GM12892 (cell line): ENCODE measurements at regions not wholly inside any gene's neighbourhood (a gene's known extent, or its start where the extent isn't known, plus 50 kb on each side); places are given as distances from the start of the nearest gene placed in this dataset.

Experiments
- POLR2A ChIP-seq: IDR thresholded peaks from 2 replicates; pipeline ENCODE4 v1.6.1; 2011; ENCODE audit warnings: low read depth, low read length, control low read depth
- POLR2AphosphoS5 ChIP-seq: IDR thresholded peaks from 2 replicates; pipeline ENCODE4 v1.6.1; 2011; ENCODE audit warnings: low read depth, low read length, control low read depth
- TAF1 ChIP-seq: IDR thresholded peaks from 2 replicates; pipeline ENCODE4 v1.6.1; 2011; ENCODE audit warnings: low read depth, mild to moderate bottlenecking, control low read depth, low read length, borderline replicate concordance

- TF ChIP-seq TAF1: no peak
- TF ChIP-seq POLR2AphosphoS5: no peak
- no peak for TF ChIP-seq POLR2A
Observed at GRCh38 chr9:31142456-31142855, 1242.0 kb upstream of the ACO1 start.
